PFSK-1 (cell line): ENCODE measurements at regions not wholly inside any gene's neighbourhood (a gene's known extent, or its start where the extent isn't known, plus 50 kb on each side); places are given as distances from the start of the nearest gene placed in this dataset.

ENCODE experiments used
- FOXP2 ChIP-seq: optimal IDR thresholded peaks from 2 replicates; pipeline ENCODE3; 2011; ENCODE audit warnings: borderline replicate concordance, control low read depth, inconsistent platforms; ENCODE audit not compliant: insufficient read depth; ENCODE audit errors: extremely low read length, extremely low read depth
- POLR2AphosphoS5 ChIP-seq: IDR thresholded peaks from 2 replicates; pipeline ENCODE4 v1.6.1; 2012; ENCODE audit warnings: low read depth, mild to moderate bottlenecking, control low read depth, low read length, moderate library complexity
- REST ChIP-seq, 2 experiments: IDR thresholded peaks; 2 replicates each; pipeline versions ENCODE4 v1.6.1 to v1.8.0; 2011 to 2012; ENCODE audit warnings: low read depth in 2 of 2, low read length in 2 of 2, control low read depth in 1 of 2, inconsistent platforms in 1 of 2, mild to moderate bottlenecking in 1 of 2, moderate library complexity in 1 of 2; ENCODE audit not compliant: insufficient read depth in 1 of 2
- SIN3A ChIP-seq: IDR thresholded peaks from 2 replicates; pipeline ENCODE4 v1.6.1; 2012; ENCODE audit warnings: mild to moderate bottlenecking, low read length, moderate library complexity, borderline replicate concordance; ENCODE audit not compliant: insufficient read depth
- TAF1 ChIP-seq: IDR thresholded peaks from 2 replicates; pipeline ENCODE4 v1.6.1; 2012; ENCODE audit warnings: low read length, control low read depth, borderline replicate concordance; ENCODE audit not compliant: insufficient read depth

GRCh38 chr2:118731413-118731812 lies 116.0 kb downstream of the EN1 start:
- no peak for TF ChIP-seq REST (IDR thresholded peaks at IDR 0.05; ENCODE audit: insufficient read depth in 1 of 2, low read depth in 2 of 2, low read length in 2 of 2)
- TF ChIP-seq SIN3A, result no peak
- no peak for TF ChIP-seq POLR2AphosphoS5
- no peak for TF ChIP-seq FOXP2
- TF ChIP-seq TAF1, result no peak

DNA sequence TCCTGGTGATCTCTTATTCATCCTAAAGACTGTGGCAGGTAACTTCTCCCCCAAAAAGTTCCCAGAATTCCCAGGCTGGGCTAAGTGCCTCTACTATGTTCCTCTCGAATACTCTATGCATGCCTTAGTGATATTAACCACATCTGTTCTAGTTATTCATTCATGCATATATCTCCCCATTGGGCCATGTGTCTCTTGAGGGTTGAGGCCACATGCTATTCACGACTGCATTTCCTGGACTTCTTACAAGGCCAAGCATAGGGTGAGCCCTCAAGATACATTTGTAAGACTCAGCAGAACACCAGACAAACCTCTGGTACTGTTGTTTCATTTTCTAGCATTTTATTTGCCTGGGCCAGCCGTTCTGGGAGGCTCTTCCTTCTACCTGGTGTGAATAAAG lies 117.0 kb downstream of the EN1 start:
- TF ChIP-seq REST (IDR thresholded peaks at IDR 0.05; ENCODE audit: insufficient read depth in 1 of 2, low read depth in 2 of 2, low read length in 2 of 2), result no peak
- TF ChIP-seq FOXP2, result no peak
- no peak for TF ChIP-seq POLR2AphosphoS5
- TF ChIP-seq SIN3A, result no peak
- no peak for TF ChIP-seq TAF1

GRCh38 chr2:118729760-118730159 lies 117.7 kb downstream of the EN1 start:
- TF ChIP-seq SIN3A, result no peak
- TF ChIP-seq POLR2AphosphoS5, result no peak
- no peak for TF ChIP-seq FOXP2
- TF ChIP-seq TAF1, result no peak
- no peak for TF ChIP-seq REST (IDR thresholded peaks at IDR 0.05; ENCODE audit: insufficient read depth in 1 of 2, low read depth in 2 of 2, low read length in 2 of 2)

DNA sequence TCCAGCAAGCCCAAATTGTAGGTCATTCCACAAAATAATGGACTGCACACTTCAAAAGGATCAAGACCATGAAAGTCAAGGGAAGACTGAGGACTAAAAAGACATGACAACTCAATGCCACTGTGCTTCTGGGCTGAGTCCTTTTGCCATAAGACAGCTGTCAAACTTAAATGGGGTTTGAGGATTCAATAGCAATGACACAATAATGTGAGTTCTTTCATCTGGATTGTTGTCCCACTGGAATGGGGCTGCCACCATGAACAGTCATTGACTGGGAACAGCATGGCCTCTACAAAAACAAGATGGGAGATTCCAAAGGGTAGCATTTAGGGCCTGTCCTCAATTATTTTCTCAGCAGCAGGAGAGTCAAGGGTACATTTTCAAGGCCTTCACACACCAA lies 118.5 kb downstream of the EN1 start:
- no peak for TF ChIP-seq FOXP2
- TF ChIP-seq POLR2AphosphoS5, result no peak
- TF ChIP-seq TAF1, result no peak
- TF ChIP-seq REST (IDR thresholded peaks at IDR 0.05; ENCODE audit: insufficient read depth in 1 of 2, low read depth in 2 of 2, low read length in 2 of 2), result no peak
- TF ChIP-seq SIN3A, result no peak

DNA sequence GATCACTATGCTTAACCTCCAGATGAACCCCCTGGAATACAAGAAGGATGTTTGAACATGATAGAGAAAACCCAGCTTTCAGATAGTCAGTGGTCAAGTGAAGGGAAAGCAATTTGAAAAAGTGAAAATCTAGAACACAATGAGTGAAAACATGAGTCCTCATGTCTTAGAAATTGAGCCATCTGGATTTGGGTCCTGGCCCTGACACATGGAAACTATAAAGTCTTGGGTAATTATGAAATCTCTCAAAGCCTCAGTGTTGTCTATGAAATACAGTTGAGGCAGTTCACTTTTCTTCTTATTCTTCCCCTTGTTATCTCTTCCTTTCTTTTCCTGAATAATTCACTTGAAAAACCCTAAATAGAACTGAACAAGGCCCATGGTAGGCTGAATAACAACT lies 120.6 kb downstream of the EN1 start:
- TF ChIP-seq REST (IDR thresholded peaks at IDR 0.05; ENCODE audit: insufficient read depth in 1 of 2, low read depth in 2 of 2, low read length in 2 of 2) (no peak), FOXP2 (no peak), TAF1 (no peak), SIN3A (no peak)
